ENCODE measurements at regions not wholly inside any gene's neighbourhood (a gene's known extent, or its start where the extent isn't known, plus 50 kb on each side); places are given as distances from the start of the nearest gene placed in this dataset.

- TF ChIP-seq CTCF (IDR thresholded peaks at IDR 0.05) (no peak), JUN (IDR thresholded peaks at IDR 0.05) (no peak), POLR2A (IDR thresholded peaks at IDR 0.05; ENCODE audit: low read length) (no peak), MAFK (IDR thresholded peaks at IDR 0.05; ENCODE audit: partially characterized antibody) (no peak), REST (IDR thresholded peaks at IDR 0.05) (no peak), MAZ (IDR thresholded peaks at IDR 0.05; ENCODE audit: borderline replicate concordance, low read depth, low read length) (no peak), HOXA7 (CRISPR knock-in tag; IDR thresholded peaks at IDR 0.05) (no peak), CHD4 (IDR thresholded peaks at IDR 0.05; ENCODE audit: borderline replicate concordance) (no peak), TFCP2L1 (CRISPR knock-in tag; IDR thresholded peaks at IDR 0.05) (no peak), EP300 (IDR thresholded peaks at IDR 0.05) (no peak)
These were observed 502.8 kb upstream of the MARCKS start for GRCh38 chr6:113354204-113354895.

Data from A549 (cell line).